ENCODE measurements at regions not wholly inside any gene's neighbourhood (a gene's known extent, or its start where the extent isn't known, plus 50 kb on each side); places are given as distances from the start of the nearest gene placed in this dataset.

GRCh38 chr1:42096554-42096953, 56.7 kb upstream of the GUCA2B start:
- DNase-seq (ENCODE audit: low read depth in 2 of 2) = no peak

DNA sequence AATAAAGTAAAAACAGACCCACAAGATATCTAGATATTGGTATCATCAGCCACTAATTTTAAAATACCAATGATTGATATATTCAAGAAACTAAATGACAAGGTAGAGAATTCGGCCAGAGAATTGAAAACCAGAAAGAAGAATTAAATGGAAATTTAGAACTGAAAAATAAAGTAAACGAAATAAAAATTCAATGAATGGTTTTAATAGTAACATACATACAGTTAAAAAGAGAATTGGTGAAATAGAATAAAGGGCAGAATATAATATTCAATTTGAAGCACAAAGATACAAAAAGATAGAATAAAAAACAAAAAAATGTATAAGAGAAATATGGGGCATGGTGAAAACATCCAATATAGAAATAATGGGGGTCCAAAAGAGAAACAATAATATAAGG, 64.0 kb upstream of the GUCA2B start:
- no peak for DNase-seq (ENCODE audit: low read depth in 2 of 2)

- no peak for DNase-seq (ENCODE audit: low read depth in 2 of 2)
Measured at GRCh38 chr1:42086146-42086545, 67.1 kb upstream of the GUCA2B start.

DNA sequence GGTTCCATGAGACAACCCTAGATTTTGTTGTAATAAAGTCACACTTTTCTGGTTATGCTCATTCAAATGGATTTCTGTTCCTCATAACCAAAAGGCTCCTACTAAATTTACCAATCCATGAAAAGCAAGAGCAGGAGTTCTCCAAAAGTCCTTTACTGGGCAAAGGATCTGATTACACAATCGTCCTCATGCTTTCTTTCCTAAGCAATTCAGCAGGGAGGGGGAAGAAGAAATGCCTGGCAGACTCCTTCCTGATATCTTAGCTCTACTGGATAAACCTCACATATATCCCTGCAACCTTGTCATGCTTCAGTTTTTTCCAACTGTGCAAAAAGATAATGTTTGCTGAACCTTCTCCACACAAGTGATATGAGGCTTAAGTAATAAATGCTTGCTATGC, 67.6 kb upstream of the GUCA2B start:
- DNase-seq (ENCODE audit: low read depth in 2 of 2) = no peak

GRCh38 chr1:42081475-42081874, 71.7 kb upstream of the GUCA2B start:
- DNase-seq (ENCODE audit: low read depth in 2 of 2) = no peak

GRCh38 chr1:42075179-42075578, 78.0 kb upstream of the GUCA2B start:
- no peak for DNase-seq (ENCODE audit: low read depth in 2 of 2)

DNA sequence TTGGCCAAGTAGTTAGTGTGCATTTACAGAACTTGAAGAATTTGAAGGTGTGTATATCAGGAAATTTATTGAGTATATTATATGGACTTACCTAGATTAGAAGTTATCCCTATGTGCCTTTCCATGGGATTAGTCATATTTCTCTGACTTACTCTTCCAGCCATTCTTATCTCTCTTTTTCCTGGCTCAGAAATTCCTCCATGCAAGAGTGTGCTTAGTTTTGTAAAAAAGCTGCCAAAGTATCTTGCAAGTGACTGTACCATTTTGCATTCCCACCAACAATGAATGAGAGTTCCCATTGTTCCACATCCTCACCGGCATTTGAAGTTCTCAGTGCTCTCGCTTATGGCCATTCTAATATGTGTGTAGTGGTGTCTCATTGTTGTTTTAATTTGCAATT, 82.2 kb upstream of the GUCA2B start:
- DNase-seq (ENCODE audit: low read depth in 2 of 2) = no peak

DNA sequence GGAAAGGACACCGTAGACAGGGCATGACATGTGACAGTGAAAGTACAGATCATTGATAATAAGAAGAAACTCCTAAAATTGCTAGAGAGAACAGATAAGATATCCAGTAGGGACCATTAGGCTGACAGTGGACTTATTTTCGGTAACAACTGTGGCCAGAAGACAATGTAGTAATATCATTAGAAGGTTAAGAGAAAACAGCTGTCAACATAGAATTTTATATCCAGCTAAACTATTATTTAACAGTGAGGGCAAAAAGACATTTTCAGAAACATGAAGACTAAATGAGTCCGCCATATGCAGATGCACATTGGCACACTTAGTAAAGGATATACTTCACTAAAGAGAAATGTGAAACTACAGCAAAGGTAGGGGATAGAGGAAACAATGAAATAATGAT, 95.4 kb upstream of the GUCA2B start:
- DNase-seq (ENCODE audit: low read depth in 2 of 2) = no peak

DNA sequence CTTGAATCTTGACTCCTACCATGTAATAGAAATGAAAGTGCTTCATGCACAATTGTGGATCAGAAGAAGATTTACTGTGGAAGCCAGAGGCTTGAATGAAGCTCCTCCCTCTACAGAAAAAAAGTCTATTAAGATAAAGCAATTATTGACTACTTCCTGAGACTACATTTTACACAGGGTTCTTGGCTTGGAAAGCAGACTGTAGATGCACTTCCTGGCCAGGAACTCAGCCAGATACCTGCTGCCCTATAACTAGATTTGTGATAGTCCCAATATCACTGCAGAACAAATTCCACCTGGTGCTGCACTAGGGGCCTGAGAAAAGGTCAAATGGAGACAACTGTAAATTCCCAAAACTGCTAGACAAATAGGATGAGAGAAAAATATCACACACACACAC, 96.8 kb upstream of the GUCA2B start:
- DNase-seq (ENCODE audit: low read depth in 2 of 2) = no peak

- no peak for DNase-seq (ENCODE audit: low read depth in 2 of 2)
Measured at GRCh38 chr1:42055061-42055460, 98.1 kb upstream of the GUCA2B start.

DNA sequence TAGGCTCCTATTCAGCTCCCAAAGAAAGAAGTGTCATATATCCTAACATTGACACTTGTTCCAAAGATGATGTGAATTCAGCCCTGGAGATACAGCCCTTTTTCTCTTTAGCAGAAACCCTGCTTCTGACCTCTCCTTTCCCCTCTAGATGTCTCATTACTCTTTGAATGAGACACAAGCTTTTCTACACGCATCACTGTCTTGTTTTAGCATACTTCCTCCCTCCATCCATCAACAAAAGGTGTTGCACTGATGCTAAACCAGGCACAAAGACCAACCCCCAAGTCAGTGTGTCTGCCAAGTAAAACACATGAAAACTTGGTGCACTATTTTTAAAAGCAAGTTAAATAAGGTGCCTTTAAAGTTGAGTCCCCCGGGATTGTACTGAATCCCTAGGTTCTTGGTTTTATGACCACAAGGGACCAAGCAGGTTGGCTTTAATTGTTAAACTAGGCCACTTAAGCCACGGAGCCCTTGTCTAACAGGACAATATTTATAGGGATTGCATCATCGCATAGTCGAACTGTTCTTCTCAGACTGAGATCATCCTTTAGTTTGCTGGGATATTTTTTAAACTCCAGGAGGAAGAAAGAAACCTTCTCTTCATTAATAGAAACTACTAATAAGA, 101.0 kb upstream of the GUCA2B start:
- DNase-seq (ENCODE audit: low read depth in 2 of 2) = no peak

DNA sequence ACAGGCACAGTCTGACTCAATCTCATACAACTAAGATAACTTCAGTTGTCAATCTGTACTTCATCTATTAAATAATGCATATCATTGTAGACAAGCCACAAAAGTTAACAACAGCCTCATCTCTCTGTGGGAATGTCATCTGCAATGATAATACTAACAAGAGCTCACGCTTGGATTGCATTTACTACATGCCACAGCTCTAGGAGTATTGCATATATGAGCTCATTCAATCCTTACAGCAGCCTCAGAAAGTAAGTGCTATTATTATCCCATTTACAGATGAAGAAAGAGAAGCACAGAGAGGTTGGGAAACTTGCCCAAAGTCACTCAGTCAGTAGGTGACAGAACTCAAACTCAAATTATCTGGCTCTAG, 105.7 kb upstream of the GUCA2B start:
- no peak for DNase-seq (ENCODE audit: low read depth in 2 of 2)

GRCh38 chr1:42046761-42047507, 106.3 kb upstream of the GUCA2B start:
- DNase-seq (ENCODE audit: low read depth in 2 of 2) = no peak

DNA sequence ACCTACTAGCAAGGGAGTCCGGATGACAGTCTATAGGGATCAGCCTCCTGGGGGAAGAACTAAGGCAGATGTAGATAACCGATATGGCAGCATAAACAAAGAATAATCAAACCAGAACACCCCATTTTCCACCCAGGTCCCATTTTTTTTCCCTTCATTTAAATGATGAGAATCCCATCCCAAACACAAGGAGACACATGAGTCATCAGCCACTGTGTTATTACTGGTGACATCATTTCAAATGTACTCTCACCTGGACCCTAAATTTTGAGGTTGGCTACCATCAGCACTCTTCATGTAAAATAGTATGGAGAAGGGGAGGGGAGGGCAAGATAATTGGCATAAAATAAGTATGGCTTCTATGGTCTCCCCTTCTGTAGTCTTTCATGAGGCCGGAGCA, 108.9 kb upstream of the GUCA2B start:
- no peak for DNase-seq (ENCODE audit: low read depth in 2 of 2)

DNA sequence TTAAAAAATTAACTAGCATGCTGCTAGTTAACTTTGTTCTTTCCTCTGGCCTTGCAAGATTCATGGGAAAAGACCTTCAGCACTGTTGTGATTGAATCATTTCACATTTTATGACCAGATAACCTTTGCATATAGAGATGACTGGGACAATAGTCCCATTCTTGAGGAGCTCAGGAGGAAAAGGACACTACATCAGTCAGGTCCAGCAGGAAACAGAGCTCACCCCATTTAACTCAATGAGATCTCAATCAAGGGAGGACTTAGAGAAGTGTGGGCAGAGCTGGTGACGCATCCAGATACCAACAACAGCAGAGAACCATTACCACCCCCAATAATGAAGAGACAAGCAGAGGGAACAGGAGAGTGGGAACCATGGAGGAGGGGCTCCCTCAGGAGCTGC, 109.4 kb upstream of the GUCA2B start:
- DNase-seq (ENCODE audit: low read depth in 2 of 2) = no peak

DNA sequence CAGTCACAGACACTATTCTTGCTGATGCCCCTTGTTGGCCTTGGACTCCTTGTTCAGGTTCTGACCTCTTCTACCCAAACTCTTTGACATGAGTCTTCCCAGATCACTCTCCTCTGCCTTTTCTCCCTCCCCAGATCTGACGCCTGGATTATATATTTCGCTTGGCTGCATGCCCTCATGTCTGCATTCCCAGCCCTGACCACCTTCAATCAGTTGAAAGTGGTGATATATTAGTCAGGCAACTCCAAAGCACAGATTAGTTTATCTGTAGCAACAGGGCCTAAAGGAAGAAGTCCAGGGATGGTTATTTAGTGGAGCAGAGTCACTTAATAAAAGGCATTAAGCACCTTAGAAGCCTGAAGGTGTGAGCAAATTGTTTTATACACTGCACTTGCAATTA, 110.0 kb upstream of the GUCA2B start:
- no peak for DNase-seq (ENCODE audit: low read depth in 2 of 2)

DNA sequence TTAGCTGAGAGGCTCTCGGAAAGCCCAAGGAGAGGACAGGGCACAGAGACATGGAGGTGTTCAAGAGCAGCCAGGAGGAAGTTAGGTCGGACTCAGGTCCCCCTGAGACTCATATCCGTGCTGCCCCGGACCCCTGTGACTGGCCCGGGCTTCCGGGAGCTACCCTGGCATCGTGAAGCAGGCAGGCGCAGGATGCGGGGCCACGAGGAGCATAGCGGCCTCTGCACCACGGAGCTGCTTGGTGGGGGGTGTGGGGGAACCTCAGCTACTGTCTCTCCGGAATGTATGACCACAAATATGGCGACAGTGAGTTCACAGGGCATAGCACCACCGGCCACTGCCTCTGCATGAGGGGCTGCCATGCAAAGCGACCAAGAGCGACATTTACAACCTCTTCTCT, 112.2 kb upstream of the GUCA2B start:
- no peak for DNase-seq (ENCODE audit: low read depth in 2 of 2)

DNA sequence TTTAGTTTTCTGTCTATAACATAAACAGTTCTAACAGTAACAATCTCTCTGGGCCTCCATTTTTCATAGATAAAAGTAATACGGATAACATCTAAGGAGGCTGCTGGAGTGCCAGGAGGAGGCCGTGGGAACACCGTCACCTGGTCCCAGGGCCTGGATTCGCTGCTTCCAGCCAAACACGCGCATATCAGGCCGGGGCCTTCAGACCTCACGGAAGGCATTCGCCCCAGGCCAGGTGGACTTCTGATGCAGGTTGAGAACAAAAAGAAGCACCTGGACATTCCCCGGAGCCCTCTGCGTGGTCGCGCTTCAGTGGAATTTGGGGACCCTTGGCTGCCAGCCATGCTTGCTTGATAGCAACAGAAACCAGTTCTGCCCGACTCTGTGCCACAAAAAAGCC, 113.1 kb upstream of the GUCA2B start:
- no peak for DNase-seq (ENCODE audit: low read depth in 2 of 2)

DNA sequence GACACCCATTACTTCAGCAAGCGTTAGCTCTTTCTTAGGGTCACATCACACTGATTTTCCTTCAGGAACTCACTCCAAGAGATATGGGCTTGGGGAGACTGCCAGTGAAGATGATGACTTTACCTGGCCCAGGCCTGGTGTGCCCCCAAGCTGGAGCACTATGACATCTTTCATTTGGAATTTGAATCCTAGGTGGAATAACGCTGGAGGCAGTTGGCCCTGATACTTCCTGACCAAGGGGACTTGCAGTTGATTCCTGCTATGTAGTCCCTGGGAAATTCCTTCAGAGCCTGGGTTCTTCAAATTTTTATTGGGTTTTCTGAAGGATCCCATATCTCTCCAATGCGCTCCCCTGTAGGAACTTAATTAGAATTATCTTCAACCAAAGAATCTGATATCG, 114.9 kb upstream of the GUCA2B start:
- DNase-seq (ENCODE audit: low read depth in 2 of 2) = no peak

DNA sequence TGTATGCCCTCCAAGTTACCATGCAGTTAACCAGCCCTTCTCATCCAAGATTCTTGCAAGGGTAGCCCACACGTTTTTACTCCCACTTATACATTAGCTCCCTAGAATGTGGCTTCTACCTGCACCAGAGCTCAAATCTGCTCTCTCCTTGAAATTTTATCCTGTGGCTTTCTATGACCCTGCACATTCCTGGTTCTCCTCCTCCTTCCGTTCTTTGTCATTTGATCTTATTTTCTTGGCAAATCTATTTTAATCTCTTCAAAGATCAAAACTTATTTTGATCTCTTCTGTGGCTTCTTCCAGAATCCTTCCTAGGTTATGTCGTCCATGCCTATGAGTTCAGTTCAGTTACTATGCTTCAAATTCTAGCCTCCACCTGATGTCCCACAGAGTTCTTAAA, 115.6 kb upstream of the GUCA2B start:
- no peak for DNase-seq (ENCODE audit: low read depth in 2 of 2)

GRCh38 chr1:42037161-42037560, 116.0 kb upstream of the GUCA2B start:
- DNase-seq (ENCODE audit: low read depth in 2 of 2) = no peak

GRCh38 chr1:42035830-42036604, 117.2 kb upstream of the GUCA2B start:
- peak; percentile 96 to 98 for DNase-seq (ENCODE audit: low read depth in 2 of 2)

DNA sequence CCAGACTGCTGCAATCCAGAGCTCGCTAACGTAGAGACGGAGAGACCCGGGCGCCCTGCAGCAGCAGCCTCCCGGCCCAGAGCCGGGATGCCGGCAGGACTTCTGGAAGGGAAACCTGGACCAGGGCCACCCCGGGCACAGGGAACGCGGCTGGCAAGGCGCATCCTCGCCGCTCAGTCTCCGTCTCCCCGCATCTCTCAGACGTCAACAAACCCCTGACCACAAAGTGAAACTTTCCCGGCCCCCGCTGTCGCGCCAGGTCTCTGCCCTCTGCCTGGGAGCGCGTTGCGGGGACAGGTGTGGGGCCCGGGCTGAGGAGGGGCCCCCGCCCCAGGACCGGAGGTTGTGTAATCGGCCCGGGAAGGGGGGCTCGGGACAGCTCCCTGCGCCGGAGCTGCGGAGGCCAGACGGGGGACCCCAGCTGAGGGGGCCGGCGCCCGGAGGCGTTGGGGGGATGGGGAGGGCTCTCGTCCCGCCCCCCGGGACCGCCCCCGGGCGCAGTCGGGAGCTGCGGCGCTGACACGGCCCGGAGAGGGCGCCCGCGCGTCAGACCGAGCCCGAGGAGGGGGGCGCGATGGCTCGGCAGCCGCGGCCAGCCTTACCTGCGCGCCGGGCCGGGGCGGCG, 116.6 kb upstream of the HIVEP3 start:
- DNase-seq (ENCODE audit: low read depth in 2 of 2) = no peak
